ENCODE measurements at regions not wholly inside any gene's neighbourhood (a gene's known extent, or its start where the extent isn't known, plus 50 kb on each side); places are given as distances from the start of the nearest gene placed in this dataset.
"Not testable (repeated sequence)": the region's sequence is repeated elsewhere in the genome, so short reads cannot be mapped to it uniquely, and the experiment has no call there.

DNA sequence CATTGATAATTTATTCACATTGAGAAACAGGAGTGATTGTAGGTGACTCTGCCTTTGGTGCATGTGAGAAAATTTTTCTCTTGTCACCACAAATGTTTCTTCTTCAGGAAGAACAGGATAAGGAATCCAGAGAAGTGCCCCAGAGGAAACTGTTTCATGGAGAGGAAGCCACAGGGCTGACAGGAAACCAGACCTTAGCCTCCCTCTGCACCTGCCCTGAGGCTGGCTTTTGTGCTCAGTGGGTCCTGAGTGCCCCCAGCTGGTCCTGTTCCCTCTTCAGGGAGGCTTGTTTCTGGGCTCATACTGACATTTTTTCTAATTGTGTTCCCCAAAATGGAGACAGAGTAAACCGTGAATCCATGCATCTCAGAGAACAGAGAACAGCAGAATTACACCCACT, 135.8 kb upstream of the POTEB2 start:
- TF ChIP-seq, protein P1, sequence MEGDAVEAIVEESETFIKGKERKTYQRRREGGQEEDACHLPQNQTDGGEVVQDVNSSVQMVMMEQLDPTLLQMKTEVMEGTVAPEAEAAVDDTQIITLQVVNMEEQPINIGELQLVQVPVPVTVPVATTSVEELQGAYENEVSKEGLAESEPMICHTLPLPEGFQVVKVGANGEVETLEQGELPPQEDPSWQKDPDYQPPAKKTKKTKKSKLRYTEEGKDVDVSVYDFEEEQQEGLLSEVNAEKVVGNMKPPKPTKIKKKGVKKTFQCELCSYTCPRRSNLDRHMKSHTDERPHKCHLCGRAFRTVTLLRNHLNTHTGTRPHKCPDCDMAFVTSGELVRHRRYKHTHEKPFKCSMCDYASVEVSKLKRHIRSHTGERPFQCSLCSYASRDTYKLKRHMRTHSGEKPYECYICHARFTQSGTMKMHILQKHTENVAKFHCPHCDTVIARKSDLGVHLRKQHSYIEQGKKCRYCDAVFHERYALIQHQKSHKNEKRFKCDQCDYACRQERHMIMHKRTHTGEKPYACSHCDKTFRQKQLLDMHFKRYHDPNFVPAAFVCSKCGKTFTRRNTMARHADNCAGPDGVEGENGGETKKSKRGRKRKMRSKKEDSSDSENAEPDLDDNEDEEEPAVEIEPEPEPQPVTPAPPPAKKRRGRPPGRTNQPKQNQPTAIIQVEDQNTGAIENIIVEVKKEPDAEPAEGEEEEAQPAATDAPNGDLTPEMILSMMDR (IDR thresholded peaks at IDR 0.05) = not testable (repeated sequence)
- TF ChIP-seq POLR2AphosphoS5, POLR2A, EP300 (IDR thresholded peaks at IDR 0.05): not testable (repeated sequence)

Measured in stomach (tissue), 4 donors.